HG03039 (cell line): ENCODE measurements at regions not wholly inside any gene's neighbourhood (a gene's known extent, or its start where the extent isn't known, plus 50 kb on each side); places are given as distances from the start of the nearest gene placed in this dataset.
"Not testable (repeated sequence)": the region's sequence is repeated elsewhere in the genome, so short reads cannot be mapped to it uniquely, and the experiment has no call there.

ENCODE experiments used
- ATAC-seq: cut with Tn5 transposase; IDR thresholded peaks from one replicate; pipeline ENCODE4 v1.9.1; 2021; ENCODE audit warnings: mild to moderate bottlenecking, moderate library complexity; ENCODE audit not compliant: unreplicated experiment

- ATAC-seq: no peak
Measured at GRCh38 chr4:66219401-66219800, 549.1 kb upstream of the EPHA5 start.

- ATAC-seq: no peak
Measured at GRCh38 chr4:66216252-66216651, 546.0 kb upstream of the EPHA5 start.

- ATAC-seq: no peak
Measured at GRCh38 chr4:66212489-66212888, 542.2 kb upstream of the EPHA5 start.

GRCh38 chr4:66204534-66205247 is 534.4 kb upstream of the EPHA5 start:
- ATAC-seq: no peak

- no peak for ATAC-seq
Measured at GRCh38 chr4:66202870-66203269, 532.6 kb upstream of the EPHA5 start.

GRCh38 chr4:66197451-66197850 is 527.2 kb upstream of the EPHA5 start:
- ATAC-seq: no peak

GRCh38 chr4:66193487-66193886 is 523.2 kb upstream of the EPHA5 start:
- no peak for ATAC-seq

- ATAC-seq: no peak
Measured at GRCh38 chr4:66187175-66187720, 517.0 kb upstream of the EPHA5 start.

GRCh38 chr4:66186095-66186494 is 515.8 kb upstream of the EPHA5 start:
- no peak for ATAC-seq

GRCh38 chr4:66182636-66183035 is 512.3 kb upstream of the EPHA5 start:
- no peak for ATAC-seq

GRCh38 chr4:66178906-66179305 is 508.6 kb upstream of the EPHA5 start:
- no peak for ATAC-seq

GRCh38 chr4:66169341-66169740 is 499.1 kb upstream of the EPHA5 start:
- ATAC-seq: no peak

- no peak for ATAC-seq
Measured at GRCh38 chr4:66164869-66165268, 494.6 kb upstream of the EPHA5 start.

- no peak for ATAC-seq
Measured at GRCh38 chr4:66160606-66161005, 490.3 kb upstream of the EPHA5 start.

- ATAC-seq: no peak
Measured at GRCh38 chr4:66157594-66157993, 487.3 kb upstream of the EPHA5 start.

- ATAC-seq: no peak
Measured at GRCh38 chr4:66130042-66130441, 459.8 kb upstream of the EPHA5 start.

- no peak for ATAC-seq
Measured at GRCh38 chr4:66123831-66124413, 453.6 kb upstream of the EPHA5 start.

- ATAC-seq: no peak
Measured at GRCh38 chr4:66123190-66123589, 452.9 kb upstream of the EPHA5 start.

- ATAC-seq: not testable (repeated sequence)
Measured at GRCh38 chr4:66115231-66115630, 444.9 kb upstream of the EPHA5 start.

GRCh38 chr4:66108898-66109297 is 438.6 kb upstream of the EPHA5 start:
- ATAC-seq: no peak

- no peak for ATAC-seq
Measured at GRCh38 chr4:66097218-66097617, 426.9 kb upstream of the EPHA5 start.

- no peak for ATAC-seq
Measured at GRCh38 chr4:66095065-66095464, 424.8 kb upstream of the EPHA5 start.

- ATAC-seq: no peak
Measured at GRCh38 chr4:66094070-66094469, 423.8 kb upstream of the EPHA5 start.
